ENCODE measurements at regions not wholly inside any gene's neighbourhood (a gene's known extent, or its start where the extent isn't known, plus 50 kb on each side); places are given as distances from the start of the nearest gene placed in this dataset.
"Not testable (repeated sequence)": the region's sequence is repeated elsewhere in the genome, so short reads cannot be mapped to it uniquely, and the experiment has no call there.

DNA sequence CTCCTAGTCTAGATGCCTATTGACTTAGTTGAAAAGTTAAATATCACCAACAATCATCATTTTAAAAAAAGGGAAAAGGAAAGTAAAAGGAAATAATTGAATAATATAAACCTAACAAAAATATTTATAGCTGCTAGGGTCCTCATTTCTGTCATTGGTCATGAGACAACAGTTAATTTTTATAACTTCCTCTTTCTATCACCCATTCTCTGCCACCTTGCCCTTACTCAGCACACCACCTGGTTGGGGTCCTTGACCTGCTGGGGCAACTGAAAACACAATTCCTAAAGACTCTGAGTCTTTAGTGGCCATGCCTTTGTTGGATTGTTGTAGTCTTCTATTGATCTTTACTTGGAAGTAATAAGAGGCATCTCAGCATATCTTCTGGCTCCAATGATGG is 179.5 kb upstream of the MAST4 start:
- DNase-seq = no peak

DNA sequence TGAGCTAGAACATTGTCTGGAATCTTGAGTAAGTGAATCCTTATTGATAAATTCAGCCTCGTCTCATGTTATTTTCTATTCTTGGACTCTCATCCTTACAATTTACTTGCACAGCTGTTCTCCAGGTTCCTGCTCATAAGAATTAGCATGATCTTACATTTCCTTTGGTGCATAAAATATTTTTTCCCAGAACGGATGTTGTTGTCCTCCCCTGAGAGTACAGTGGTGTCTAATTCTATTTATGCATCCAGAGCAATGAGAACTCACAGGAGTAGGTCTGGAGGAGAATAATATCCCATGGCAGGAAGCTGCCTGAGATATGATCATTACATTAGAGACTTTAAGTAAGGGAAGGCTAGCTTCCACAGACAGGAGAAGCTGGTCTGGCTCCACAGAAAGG is 178.4 kb upstream of the MAST4 start:
- peak; percentile 68 for DNase-seq

DNA sequence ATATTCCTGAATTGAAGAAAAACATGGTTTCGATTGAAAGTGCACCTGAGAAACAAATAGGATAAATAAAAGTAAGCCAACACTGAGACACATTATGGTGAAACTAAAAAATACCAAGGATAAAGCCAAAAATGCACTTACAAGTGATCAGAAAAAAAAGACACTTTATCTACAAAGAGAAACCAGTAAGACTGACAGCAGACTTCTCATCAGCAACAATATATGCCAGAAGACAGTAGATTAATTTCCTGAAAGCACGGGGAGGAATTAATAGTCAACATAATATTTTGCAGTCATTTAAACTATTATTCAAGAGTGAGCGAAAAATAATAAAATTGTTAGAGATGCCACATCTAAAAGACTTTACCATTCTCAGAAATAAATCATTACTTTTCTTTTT is 172.7 kb upstream of the MAST4 start:
- no peak for DNase-seq

DNA sequence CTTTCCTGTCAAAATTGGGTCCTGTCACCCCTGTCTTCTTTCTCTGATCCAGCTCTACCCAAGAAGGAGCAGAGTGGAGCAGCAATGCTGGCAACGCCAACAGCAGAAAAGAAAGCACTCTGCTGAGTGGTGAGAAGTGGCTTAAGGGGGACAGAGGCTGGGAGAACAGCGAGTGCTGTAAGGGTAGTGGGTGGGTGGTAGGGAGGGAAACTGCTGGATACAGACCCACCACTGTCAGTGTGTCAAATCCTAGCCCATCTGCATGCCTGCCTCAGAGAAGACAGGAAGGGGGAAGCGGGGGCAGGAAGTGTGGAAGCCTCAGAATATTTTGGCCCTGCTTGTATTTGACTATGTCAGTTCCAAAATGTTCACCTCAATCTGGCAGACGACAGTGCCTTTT is 170.4 kb upstream of the MAST4 start:
- DNase-seq = no peak

DNA sequence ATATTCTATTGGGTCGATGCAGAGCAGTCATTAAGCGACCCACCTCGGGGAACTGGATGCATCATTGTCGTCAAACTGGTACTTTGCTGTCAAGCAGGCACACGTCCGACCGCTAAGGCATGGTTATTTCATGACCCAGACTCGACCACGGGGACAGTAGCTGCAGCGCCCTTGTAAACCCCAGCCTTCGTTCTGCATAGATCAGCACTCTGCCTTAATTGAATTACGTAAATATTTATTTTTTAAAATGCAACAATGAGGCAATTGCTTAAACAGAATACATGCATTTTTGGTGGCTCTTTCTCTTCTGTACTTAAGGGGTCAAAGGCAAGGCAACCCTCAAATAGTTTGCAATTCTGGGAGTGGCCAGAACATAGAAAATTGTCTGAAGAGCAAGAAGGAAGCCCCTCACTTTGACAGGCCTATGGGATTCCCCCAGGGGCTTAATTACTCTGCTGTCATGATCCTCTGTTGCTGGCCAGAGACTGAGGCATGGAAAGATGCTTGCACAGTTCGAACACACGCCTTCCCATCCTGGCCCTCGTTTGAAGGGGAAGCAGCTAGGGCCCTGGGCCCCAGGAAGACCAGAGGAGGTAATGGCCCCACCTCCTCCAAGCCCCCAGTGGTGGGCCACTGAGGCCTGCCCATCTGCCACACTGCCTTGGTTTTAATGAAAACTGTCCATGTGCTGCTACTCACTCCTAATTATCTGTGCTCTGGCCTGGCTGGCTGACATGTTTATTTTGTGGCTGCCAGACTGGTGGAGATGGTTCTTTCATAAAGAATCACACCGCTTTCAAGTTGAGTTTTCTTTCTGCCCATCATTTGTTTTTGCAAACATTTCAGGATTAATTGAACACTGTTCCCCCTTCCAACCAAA is 169.7 kb upstream of the MAST4 start:
- DNase-seq = no peak

DNA sequence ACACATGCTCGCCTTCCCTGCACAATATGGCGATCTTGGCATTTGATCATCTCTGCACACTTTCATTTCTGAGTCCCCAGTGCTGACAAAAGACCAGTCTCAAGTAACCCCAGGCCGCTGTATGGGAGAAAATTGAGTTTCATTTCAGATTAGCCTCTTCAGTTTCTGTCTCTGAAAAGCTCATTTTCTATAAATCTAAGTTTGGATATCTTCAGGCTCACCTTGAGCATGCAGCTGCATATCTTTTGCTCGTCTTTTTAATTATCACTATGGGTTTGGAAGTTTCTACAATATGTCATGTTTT is 169.1 kb upstream of the MAST4 start:
- DNase-seq = no peak

DNA sequence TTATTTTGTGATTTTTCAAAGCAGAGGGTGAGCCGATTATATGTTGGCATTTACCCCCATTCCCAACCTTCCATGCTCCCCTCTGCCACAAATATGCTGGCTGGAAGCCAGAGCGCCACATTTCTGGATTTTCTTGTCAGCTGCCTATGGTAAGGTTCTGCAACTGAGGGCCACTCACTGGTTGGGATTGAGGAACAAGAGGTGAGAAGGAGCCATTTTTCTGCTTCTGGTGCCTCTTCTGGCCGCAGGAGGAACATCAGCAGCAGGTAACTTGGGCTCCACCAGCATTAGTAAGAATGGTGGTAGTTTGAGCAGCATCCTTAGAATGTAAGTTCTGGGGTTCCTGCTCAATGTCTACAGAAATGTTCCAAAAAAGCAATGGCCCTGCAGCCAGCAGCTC is 159.5 kb upstream of the MAST4 start:
- no peak for DNase-seq

DNA sequence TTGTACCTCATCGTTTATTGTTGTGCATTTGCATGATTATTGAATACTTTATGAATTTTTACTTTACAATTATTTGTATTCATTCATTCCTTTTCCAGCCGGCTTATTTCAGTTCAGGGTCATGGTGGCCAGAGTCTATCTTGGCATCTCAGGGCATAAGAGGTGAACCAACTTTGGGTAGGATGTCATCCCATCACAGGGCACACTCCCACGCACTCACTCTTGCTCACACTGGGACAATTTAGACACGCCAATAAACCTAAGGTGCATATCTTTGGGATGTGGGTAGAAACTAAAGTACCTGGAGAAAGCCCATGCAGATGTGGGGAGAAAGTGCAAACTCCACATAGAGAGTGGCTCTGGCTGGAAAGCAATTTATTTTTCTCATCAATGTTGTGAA is 158.1 kb upstream of the MAST4 start:
- DNase-seq = no peak

DNA sequence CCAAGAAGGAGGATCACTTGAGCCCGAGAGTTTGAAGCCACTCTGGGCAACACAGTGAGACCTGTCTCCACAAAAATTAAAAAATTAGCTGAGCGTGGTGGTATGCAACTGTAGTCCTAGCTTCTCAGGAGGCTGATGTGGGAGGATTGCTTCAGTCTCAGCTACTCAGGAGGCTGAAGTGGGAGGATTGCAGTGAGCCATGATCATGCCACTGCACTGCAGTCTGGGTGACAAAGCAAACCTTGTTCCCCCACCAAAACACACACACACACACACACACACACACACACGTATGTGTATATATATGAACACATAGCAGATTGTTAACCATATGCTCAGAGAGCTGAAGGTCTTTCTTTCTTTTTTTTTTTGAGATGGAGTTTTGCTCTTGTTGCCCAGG is 157.5 kb upstream of the MAST4 start:
- DNase-seq = no peak

DNA sequence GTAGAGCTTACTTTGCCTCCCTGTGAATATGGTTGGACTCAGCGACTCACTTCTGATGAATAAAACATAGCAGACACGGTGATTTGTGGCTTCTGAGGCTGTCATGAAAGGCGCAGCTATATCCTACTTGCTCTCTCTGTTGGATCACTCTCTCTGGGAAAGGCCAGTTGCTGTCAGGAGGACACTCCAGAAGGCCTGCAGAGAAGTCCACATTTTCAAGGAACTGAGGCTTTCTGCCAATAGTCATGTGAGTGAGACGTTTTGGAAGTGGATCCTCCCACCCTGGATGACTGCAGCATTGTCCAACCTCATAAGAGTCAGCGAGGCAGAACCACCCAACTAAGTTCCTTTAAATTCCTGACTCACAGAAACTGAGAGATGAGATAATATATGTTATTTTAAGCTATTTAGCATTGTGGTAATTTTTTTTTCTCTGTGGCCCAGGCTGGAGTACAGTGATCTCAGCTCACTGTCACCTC is 156.0 kb upstream of the MAST4 start:
- DNase-seq = peak; percentile 28

DNA sequence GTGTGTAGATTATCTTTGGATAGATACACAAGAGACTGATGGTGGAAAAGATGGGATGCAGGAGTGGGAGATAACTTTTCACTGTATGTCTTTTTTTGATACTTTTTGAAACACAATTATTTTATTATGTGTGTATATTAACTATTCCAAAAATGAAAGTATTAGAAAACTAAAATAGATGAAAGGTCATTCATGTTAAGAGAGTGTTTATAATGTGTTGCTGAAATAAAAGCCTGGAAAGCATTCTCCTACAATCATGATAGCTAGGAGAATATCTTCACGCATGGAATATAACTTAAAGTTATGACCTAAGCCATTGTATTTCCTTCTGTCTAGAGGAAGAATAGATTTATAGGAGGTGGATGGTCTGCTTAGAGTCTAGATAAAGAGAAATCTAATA is 154.8 kb upstream of the MAST4 start:
- DNase-seq = no peak

DNA sequence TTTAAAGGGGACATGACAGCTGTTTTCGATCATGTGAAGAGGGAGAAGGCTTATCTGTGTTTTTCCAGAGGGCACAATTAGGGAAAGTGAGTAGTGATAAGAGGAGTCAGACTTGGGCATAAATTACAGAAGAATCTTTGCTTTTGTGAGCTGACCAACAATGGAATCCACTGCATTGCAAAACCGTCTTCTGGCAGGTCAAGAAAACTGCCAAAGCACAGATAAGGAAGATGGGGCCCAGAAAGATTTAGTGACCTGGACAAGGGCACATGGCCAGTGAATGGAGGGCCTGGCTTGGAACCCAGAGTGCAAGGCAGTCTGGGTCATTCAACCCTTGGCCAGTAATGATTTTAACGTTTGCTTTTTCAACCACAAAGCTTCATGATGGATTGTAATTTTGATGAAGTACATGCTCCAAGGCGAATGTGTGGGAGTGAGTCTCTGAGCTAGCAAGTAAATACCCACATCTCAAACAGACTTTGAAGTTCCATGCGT is 153.2 kb upstream of the MAST4 start:
- DNase-seq = no peak

DNA sequence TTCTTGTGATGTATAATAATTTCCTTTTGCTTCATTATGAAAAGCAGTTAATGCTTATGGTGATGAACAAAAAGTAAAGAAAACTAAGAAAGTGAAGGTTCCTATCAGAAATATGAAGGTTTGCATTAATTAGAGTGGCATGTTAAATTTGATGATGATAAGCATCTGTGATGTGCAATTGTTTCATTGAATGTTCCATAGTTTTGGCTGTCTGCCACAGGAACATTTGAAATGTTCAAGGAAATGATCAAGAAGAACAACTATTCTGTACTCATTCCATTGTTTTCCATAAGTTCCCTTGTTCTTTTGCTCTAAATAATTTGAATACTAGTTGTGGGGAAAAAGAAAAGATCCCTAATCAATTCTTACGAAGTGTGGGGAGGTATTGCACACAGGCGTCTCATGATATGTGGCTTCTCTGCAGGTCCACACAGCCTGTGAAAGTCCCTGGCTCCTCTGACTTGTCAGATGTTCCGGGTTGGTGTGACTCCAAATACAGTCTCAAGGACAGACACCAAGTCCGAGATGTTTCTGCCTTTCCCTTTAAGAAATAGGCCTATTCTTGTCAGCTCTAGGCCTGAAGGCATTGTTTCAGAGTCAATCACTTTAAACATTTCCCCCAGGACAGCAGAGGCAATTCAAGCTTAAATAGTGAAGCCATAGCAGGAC is 152.6 kb upstream of the MAST4 start:
- no peak for DNase-seq

DNA sequence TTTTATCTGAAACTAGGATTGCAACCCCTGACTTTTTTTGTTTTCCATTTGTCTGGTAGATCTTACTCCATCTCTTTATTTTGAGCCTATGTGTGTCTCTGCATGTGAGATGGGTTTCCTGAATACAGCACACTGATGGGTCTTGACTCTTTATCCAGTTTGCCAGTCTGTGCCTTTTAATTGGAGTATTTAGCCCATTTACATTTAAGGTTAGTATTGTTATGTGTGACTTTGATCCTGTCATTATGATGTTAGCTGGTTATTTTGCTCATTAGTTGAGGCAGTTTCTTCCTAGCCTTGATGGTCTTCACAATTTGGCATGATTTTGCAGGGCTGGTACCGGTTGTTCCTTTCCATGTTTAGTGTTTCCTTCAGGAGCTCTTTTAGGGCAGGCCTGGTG is 148.1 kb upstream of the MAST4 start:
- DNase-seq = not testable (repeated sequence)

DNA sequence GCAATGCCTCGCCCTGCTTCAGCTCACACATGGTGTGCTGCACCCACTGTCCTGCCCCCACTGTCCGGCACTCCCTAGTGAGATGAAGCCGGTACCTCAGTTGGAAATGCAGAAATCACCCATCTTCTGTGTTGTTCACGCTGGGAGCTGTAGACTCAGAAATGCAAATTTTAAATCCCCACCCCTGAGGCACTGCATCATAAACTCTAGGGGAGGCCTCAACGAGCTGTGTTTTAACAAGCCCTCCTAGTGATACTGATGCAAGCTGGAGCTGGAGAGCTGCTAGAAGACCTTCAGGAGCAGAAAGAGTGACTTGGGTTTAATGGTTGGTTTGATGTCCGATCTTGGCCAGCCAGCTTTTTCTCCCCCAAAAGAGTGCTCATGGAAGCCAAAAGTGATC is 146.0 kb upstream of the MAST4 start:
- no peak for DNase-seq

DNA sequence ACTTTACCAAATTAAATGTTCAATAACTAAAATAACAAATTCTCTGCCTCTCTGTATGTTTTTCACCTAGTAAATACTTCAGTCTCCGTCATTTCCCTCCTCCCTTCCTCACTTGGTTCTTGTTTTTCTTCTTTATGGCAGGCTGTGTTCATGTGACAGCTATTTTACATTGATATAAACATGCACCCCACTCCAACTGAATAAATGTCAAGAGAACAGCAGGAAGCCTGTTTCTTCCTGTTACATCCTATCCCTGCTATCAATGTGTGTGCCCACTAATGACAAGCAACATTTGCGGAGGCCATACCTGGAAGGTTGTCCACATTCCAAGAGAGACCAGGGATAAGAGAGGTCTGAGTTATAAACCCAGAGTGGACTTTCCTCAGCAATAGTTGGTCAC is 145.2 kb upstream of the MAST4 start:
- DNase-seq = no peak

DNA sequence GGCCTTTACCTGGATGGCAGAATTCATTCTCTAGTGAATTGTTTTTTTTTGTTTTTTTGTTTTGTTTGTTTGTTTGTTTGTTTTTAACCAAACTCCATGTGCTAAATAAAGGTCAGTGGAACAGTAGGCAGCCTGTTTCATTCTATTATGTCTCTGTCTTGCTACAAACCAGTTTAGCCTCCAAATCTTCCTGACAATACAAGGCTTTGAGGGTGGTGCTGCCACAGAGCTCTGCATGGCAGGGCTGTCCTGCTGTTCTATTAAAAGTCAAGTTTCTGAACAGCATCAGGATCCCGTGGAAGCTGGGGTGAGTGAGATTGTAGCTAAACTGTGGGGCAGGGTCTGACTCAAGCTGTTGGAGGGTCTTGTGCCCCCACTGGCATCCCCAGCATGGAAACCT is 144.1 kb upstream of the MAST4 start:
- DNase-seq = no peak

DNA sequence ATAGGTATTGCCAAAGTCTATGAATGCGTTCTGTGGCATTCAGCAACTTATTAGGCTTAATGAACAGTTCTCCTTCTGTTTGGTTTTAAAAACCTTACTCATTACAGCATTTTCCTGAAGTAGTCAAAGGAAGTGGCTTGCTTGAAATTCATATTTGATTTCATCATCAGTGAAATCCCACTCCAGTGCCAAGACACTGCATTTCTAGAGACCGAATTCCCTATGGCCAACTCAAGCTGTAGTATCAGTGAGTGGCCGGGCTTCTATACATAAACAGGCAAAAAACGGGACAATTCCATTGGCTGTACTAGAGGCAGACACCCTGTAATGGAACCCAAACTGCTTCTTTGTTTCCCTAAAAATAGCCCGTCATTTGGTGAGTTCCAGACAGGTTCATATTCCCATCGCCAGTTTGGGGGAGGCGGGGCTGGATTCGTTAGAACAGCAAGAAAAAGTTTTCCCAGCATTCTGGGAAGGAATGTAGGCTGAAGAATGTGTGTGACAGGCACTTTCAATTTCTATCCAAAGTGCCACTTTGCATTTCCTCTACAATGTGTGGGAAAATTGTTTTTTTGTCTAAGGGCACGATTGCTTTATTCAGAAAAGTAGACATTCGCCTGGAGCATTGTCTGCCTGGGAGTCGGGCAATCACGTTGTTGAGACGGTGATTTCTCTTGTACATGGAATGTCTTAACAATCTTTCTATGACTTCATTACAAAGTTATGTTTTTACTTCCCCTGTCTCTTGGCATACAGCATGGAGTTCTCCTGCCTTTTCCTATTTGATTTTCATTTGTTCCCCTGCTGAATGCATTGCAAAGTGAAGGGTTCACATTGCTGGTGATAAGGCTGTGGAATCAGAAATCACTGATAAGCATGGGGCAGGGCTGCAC is 141.8 kb upstream of the MAST4 start:
- DNase-seq = no peak

DNA sequence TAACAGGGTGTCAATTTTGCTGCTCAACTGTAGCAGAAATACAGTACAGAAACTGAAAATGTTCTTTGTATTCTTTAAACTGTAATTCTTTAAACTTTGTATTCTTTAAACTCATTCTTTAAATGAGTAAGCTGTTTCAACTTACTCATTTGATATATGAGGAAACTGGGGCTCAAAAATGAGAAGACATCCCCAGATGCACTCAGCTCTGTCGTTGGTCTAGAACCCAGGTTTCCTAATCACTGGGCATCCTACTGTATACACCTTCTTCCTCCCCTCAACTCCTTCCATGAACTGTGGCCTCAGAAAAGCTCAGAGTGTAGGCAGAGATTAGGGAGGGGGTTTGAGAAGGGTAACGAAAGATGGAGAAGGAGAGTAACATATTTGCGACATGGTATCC is 136.5 kb upstream of the MAST4 start:
- no peak for DNase-seq

DNA sequence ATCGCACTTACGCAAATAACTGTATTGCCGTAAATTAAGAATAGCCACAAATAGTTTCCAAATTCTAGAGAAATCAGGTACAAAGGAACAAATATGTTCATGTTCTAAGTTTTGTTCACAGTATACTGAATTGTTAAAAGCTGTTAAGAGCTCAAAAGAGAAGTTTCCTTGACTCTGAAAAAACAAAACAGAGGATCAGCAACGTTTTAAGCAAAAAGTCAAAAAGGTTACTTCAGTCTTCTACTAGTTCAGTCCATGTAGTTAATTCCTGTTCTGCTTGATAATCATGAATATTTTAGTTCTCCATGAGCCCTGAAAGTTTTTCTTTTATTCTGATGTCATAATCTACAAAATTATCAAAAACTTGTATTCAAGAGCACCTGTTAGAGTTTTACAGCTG is 128.6 kb upstream of the MAST4 start:
- no peak for DNase-seq

DNA sequence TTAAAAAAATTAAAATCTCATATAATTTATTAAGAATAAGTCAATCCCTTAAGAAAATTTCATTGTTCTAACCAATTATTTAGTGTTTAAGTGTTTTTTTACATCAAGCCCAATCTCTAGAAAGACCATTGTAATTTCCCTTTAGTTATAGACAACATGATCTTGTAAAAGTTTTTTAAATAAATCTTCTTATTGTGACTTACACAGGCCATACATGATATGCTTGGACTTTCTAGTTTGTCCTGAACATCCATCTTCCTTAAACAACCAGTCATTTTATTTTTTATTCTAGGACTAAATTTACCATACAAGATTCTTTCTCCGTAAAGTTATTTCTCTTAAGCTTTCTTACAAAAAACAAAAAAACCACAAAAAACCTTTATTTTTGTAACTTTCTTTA is 126.5 kb upstream of the MAST4 start:
- DNase-seq = no peak

DNA sequence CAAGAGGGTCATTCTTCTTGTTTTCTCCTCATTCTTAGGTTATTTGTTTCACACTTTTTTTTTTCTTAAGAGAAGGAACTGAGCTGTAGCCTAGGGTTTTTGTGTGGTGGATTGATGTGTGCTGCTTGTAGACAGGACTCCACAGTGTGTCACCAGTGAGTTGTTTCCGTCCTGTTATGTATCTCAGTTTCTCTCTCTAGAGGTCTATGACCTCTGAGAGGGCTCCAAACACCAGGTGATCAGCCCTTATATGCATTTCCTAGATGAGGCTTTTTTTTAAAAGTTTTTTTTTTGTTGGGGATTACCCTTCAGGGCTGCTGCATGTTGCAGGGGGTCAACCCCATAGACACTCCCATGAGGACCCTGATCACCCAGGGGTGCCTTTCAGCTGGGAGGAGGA is 124.2 kb upstream of the MAST4 start:
- DNase-seq = no peak

DNA sequence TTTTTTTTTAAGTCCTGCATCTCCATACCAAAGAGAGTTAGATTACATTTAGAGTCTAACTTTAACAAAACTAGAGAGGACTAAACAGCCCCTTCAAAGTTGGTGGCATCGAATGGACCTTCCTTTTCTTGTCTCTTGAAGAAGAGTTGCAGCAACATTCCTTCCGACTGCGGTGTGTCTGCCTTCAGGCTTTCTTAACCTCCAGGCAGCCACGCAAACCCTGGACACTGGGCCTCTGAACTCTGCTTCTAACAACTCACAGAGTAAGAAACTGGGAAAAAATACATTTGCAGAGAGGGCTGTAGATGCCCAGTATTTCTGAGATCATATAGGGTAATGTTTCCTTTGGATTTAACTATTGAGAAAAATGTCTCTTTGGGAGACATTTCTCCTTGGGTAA is 120.5 kb upstream of the MAST4 start:
- DNase-seq = peak; percentile 3
